HG03108 (cell line): ENCODE measurements at regions not wholly inside any gene's neighbourhood (a gene's known extent, or its start where the extent isn't known, plus 50 kb on each side); places are given as distances from the start of the nearest gene placed in this dataset.

Source experiments
- ATAC-seq: cut with Tn5 transposase; IDR thresholded peaks from one replicate; pipeline ENCODE4 v1.9.1; 2021; ENCODE audit warnings: moderate library complexity; ENCODE audit not compliant: unreplicated experiment

- ATAC-seq = no peak
These were observed 184.0 kb downstream of the CAND1 start for GRCh38 chr12:67453191-67453590.

DNA sequence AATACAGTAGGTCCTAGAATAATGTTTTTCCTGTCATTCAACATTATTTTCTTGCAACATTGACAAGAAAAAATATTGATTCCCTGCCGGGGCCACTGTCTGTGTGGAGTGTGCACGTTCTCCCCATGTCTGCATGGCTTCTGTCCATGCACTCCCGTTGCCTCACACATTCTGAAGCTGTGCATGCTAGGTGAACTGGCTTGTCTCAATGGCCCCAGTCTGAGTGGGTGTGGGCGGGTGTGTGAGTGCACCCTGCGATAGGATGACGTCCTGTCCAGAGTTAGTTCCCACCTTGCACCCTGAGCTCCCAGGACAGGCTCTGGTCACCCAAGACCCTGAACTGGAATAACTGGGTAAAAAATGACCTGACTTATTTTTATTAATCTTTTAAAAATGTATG, 186.1 kb downstream of the CAND1 start:
- no peak for ATAC-seq

- no peak for ATAC-seq
These were observed 187.3 kb downstream of the CAND1 start for GRCh38 chr12:67456431-67456901.

DNA sequence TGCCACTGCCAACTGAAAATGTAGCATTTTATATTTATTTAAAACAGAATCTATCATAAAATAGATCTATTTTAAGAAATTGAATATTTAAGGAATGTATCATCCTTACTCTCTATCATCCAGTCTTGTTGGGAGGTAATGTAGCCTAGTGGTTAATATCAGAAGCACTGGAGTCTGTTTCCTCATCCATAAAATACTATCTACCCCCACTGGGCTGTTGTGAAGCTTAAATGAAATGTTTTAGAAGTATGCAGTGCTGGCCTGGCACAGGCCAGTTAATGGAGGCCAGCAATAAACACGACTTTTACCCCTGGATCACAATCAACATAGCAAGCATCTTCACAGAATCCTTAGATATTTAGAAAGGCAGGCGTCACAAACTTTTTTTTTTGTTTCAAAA, 188.0 kb downstream of the CAND1 start:
- ATAC-seq = no peak

DNA sequence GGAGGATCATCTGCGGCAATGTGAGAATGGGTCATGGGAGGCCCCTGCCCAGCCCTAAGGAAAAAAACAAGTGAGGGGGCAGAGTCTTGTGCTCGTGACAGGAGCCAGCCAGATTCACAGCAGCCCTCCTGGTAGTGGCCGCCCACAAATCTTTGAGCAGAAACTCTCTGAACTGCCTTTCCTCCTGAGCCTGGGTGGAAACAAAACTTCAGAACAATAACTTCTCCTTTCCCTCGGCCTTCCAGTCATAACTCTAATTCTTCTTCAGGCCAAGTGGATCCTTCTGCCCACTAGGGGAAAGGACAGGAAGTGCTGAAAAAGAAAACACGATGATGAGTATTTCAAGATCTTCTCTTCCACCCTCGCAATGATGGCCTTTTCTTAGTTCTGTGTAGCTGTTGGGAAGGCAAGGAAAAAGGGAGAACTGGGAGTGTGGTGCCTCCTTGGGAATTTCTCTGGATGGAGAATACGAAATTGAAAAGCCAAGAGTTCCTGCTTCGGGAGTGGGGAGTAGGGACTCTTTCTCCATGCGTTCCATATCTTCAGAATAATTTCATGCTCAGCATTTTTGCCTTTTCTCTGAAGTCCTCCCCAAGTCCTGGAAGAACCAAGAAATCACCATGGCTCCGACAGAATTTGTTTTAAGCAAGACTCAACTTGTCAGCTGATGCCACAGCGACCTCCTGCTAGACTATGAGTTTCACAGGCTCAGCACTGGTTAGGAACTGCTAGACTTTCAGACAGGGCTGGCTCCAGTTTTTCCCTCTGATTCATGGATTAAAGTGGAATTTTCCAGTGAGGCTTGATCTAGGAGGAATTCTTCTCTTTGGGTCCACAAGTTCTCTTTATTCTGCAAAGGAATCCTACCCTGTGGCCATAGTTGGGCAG, 188.9 kb downstream of the CAND1 start:
- ATAC-seq = no peak

- ATAC-seq = no peak
These were observed 189.4 kb upstream of the DYRK2 start for GRCh38 chr12:67459173-67459572.

DNA sequence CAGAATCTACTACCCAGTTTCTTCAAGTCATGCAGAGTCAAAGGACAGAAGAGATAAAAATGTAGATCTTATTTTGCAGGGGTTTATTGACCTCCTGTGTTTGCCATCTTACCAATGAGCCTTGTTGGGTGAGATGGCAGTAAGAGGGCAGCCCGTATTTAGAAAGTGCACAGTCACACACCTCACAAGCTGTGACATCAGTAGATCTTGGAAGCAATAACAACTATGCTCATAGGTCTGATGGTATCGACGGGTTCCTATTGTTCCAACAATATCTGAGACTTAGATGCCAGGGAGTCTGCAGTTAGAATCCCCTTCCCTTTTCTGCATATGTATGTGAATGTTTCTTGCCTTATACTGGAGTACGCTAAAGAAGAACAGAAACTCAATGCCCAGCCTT, 189.0 kb upstream of the DYRK2 start:
- ATAC-seq = no peak

DNA sequence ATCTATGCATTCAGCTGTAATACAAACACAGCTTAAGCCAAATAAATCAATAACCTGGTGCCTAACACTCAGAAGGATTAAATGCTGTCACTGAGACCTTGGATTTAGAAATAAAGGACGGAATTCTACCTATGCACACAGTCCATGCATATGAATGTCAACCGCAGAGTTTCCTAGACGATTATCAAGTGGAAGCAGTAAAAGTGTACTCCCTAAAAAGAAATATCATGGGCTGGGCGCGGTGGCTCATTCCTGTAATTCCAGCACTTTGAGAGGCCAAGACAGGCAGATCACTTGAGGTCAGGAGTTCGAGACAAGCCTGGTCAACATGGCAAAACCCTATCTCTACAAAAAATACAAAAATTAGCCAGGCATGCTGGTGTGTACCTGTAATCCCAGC, 188.2 kb upstream of the DYRK2 start:
- no peak for ATAC-seq

GRCh38 chr12:67468549-67469245, 179.8 kb upstream of the DYRK2 start:
- ATAC-seq = no peak

GRCh38 chr12:67469666-67470065, 178.9 kb upstream of the DYRK2 start:
- no peak for ATAC-seq

GRCh38 chr12:67471810-67472209, 176.7 kb upstream of the DYRK2 start:
- ATAC-seq = no peak

DNA sequence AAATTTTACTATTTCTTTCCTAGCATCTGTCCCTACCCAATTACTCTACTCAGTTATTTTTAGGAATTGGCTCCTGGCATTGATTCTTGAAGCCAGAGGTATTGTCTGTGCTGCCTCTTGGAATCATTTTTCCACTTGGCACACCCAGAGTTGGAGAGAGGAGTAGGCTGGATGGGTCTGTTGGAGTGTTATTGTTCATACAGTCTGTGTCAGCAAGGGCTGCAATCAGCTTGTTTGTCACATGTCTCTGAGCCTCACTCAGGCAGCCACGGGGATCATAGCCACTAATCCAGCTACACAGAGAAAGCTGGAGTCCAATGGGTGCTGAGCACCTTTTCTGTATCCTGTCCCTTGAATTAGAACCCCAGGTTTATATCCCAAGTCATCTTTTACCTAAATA, 176.0 kb upstream of the DYRK2 start:
- ATAC-seq = no peak

GRCh38 chr12:67474934-67475620, 173.5 kb upstream of the DYRK2 start:
- ATAC-seq = no peak

DNA sequence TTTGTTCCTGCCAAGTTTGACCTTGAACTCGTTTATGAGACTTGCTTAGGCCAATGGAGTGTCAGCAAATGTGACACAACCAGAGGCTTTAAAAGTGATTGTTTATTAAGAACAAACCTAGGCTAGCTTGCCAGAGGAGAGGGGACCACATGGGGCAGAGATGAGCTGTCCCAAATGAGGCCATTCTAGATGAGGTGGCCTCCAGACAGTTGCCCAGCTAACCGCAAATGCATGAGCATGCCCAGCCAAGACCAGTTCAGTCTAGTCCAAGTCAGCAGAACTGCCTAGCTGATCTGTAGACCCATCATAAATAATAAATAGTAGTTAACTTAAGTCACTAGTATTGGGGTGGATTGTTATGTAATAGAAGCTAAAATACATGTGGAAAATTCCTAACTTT, 172.8 kb upstream of the DYRK2 start:
- ATAC-seq = no peak

DNA sequence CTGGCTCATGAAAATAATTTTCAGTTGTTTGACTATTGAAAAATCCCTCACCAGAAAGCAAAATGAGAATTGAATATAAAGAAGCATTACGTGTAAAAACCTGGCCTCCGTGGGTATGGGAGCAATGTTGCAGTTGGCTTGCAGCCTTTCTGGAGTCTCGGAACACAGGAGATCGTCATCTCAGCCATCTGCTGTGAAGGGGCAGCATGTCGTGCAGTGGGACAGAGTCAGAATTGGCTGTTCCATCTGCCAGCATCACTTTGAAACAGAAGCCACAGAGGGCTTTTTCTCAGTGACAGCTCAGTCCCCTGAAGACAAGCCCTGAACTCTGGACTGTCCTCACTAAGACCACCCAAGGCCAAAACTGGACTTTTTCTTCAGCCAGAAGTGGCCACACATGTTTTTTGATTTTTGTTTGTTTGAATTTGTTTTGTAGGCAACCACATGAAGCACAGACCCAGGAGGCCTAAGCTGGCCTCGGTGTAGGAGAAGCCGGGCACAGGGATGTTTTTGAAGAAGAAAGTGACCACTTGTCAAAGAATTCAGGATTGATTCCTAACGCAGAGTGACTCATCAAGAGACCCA, 170.8 kb upstream of the DYRK2 start:
- ATAC-seq = no peak

- ATAC-seq = peak; percentile 87
These were observed 165.5 kb upstream of the DYRK2 start for GRCh38 chr12:67482751-67483661.

- ATAC-seq = no peak
These were observed 164.5 kb upstream of the DYRK2 start for GRCh38 chr12:67483871-67484554.

DNA sequence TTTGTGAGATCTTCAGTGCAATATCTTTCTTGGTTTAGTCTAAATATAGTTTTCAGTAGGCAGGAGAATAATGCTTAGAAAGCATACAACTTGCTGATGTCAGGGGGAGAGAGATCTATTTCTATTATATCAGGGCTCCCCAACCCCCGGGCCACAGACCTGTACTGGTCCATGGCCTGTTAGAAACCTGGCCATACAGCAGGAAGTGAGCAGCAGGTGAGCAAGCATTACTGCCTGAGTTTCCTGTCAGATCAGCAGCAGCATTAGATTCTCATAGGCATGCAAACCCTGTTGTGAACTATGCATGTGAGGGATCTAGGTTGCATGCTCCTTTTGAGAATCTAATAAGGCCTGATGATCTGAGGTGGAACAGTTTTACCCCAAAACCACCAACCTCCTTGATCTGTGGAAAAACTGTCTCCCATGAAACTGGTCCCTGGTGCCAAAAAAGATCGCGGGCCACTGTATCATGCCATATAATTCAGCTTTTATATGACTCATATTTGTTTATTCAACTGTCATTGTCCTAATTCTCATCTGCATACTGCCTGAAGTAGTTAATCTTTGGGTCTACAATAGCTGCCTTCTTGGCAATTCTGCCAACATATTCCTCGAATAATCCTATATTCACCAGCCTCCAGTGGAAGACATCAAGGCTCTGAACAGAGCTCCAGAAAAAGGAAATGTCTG, 163.6 kb upstream of the DYRK2 start:
- no peak for ATAC-seq

DNA sequence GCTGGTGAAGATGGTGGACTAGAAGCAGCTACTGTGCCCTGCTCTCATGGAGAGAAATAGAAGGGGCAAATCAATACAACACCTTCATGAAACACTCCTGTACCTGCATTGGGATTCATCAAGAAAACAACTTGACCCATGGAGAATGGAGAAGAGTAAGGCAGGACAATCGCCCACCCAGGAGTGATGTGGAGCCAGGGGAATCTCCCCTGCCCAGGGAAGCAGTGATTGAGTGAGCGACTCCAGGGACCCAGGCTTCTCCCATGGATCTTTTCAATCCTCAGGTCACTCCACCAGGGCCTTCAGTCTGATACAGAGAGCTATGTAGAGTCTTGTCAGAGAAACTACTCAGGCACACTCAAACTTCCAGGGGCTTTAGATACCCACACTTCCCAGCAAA, 161.9 kb upstream of the DYRK2 start:
- no peak for ATAC-seq
